ENCODE measurements at regions not wholly inside any gene's neighbourhood (a gene's known extent, or its start where the extent isn't known, plus 50 kb on each side); places are given as distances from the start of the nearest gene placed in this dataset.

DNA sequence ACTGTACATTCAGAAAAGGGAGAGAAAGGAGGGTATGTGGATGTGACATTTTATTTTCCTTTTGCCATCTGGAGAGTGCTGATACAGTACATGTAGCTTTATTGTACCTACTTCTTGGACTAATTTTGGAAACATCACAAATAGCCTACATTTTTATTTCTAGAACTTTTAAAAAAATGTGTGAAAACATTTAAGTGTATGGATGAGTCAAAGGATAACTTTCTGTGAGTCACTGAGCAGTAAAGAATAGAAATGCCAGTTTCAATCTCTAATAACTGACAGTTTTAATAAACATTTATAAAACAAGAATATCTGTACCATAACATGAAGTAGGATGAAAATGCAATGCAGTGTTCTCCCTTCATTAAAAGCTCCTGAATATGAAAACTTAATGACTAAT lies 374.4 kb upstream of the NWD2 start:
- no peaks in the 10 kb centered on the region for H3K9me3 ChIP-seq (replicated peaks in 1 of 2; ENCODE audit: control insufficient read depth in 2 of 2, insufficient read depth in 1 of 2, low read depth in 1 of 2, low read length in 2 of 2)
- no peaks in the 10 kb centered on the region for H3K36me3 ChIP-seq (replicated peaks in 1 of 2; ENCODE audit: control insufficient read depth in 2 of 2, insufficient read depth in 2 of 2, low read length in 2 of 2)
- H3K4ac ChIP-seq (ENCODE audit: low read length), result no peak overlapping the region
- no peak overlapping the region for H3K27ac ChIP-seq (replicated peaks; ENCODE audit: low read length)
- H3K9ac ChIP-seq (ENCODE audit: low read depth, low read length, poor library complexity), result no peak overlapping the region
- H2BK120ac ChIP-seq (ENCODE audit: low read depth, low read length), result no peak overlapping the region
- no peak overlapping the region for H2AFZ ChIP-seq (ENCODE audit: low read length)
- H3K27me3 ChIP-seq (ENCODE audit: control insufficient read depth in 3 of 3, insufficient read depth in 3 of 3, low read depth in 1 of 3, low read length in 3 of 3), result no peaks in the 10 kb centered on the region
- H2AK5ac ChIP-seq (ENCODE audit: low read depth, low read length), result no peak overlapping the region
- no peaks in the 10 kb centered on the region for H3K79me1 ChIP-seq (ENCODE audit: low read depth, low read length)
- H4K91ac ChIP-seq (ENCODE audit: low read depth, low read length, poor library complexity), result no peak overlapping the region
- H2BK12ac ChIP-seq (ENCODE audit: low read length), result no peak overlapping the region
- H3K4me1 ChIP-seq (ENCODE audit: control insufficient read depth in 2 of 2, insufficient read depth in 1 of 2, low read depth in 1 of 2, low read length in 2 of 2), result no peaks in the 10 kb centered on the region
- no peak overlapping the region for H2BK15ac ChIP-seq (ENCODE audit: low read length)
- H4K8ac ChIP-seq (ENCODE audit: low read depth, low read length), result no peak overlapping the region
- H3K4me2 ChIP-seq (ENCODE audit: insufficient read depth, low read length, poor library complexity, severe bottlenecking), result no peak overlapping the region
- no peak overlapping the region for H3K23ac ChIP-seq (ENCODE audit: low read depth, low read length, poor library complexity)
- no peak for DNase-seq (ENCODE audit: low spot score)
- no peak overlapping the region for H3K4me3 ChIP-seq (ENCODE audit: low read length in 2 of 2)
- no peak overlapping the region for H3K18ac ChIP-seq (ENCODE audit: low read length)
- H2BK5ac ChIP-seq (ENCODE audit: low read length), result no peak overlapping the region
- H3K14ac ChIP-seq (ENCODE audit: low read length), result no peak overlapping the region

DNA sequence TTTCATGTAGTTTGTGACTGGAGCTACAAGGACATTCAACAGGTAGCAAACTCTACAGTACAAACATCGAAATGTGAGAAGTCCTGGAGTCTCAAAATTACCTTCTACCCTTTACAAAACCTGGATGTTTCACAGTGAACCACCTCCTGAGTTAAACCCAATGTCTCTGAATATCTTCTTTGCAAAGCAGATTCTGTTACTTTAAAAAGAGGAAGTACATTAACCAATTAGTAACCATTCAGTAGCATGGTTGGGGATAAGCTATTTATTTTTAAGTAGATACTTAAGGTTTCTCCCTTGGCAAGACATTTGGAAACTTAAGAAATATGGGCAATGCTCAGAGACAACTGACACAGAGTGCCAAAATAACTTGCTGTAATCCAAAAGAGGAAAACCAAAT lies 371.9 kb upstream of the NWD2 start:
- H2AFZ ChIP-seq (ENCODE audit: low read length), result no peak overlapping the region
- WGBS, 2 donors (ENCODE audit: extremely low coverage in 2 of 2, insufficient read length in 2 of 2, insufficient replicate concordance in 1 of 2), result no CpG with 5 or more reads among the region's 1 CpG

DNA sequence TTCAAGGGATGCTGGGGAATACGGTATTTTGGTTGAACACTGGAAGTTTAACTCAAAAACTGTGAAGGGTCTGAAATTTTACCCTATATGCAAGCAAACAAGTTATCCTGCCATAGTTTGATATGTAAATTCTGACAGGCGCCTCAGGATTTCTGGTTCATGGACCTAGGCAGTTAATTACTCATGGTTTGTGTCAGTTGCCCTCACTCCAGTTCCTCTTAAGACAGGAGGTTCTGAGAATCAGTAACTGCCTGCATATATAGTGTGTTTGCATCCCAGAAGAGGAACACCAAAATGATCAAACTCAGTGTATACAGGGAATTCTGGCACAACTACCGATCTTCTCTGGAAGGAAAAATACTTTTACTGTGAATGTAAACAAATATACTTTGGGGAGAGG lies 360.4 kb upstream of the NWD2 start:
- H3K4ac ChIP-seq (ENCODE audit: low read length), result no peak overlapping the region
- H2AK5ac ChIP-seq (ENCODE audit: low read depth, low read length), result no peak overlapping the region

More for the DNA sequence above, 371.9 kb upstream of the NWD2 start:
- Histone ChIP-seq H3K9ac (ENCODE audit: low read depth, low read length, poor library complexity) (no peak overlapping the region), H3K27ac (replicated peaks; ENCODE audit: low read length) (no peak overlapping the region), H2BK15ac (ENCODE audit: low read length) (no peak overlapping the region), H3K4me1 (ENCODE audit: control insufficient read depth in 2 of 2, insufficient read depth in 1 of 2, low read depth in 1 of 2, low read length in 2 of 2) (no peaks in the 10 kb centered on the region), H3K4me3 (ENCODE audit: low read length in 2 of 2) (no peak overlapping the region), H3K27me3 (ENCODE audit: control insufficient read depth in 3 of 3, insufficient read depth in 3 of 3, low read depth in 1 of 3, low read length in 3 of 3) (no peaks in the 10 kb centered on the region), H3K23ac (ENCODE audit: low read depth, low read length, poor library complexity) (no peak overlapping the region), H2BK12ac (ENCODE audit: low read length) (no peak overlapping the region), H4K8ac (ENCODE audit: low read depth, low read length) (no peak overlapping the region), H3K36me3 (replicated peaks in 1 of 2; ENCODE audit: control insufficient read depth in 2 of 2, insufficient read depth in 2 of 2, low read length in 2 of 2) (no peaks in the 10 kb centered on the region), H3K4me2 (ENCODE audit: insufficient read depth, low read length, poor library complexity, severe bottlenecking) (no peak overlapping the region), H3K9me3 (replicated peaks in 1 of 2; ENCODE audit: control insufficient read depth in 2 of 2, insufficient read depth in 1 of 2, low read depth in 1 of 2, low read length in 2 of 2) (no peaks in the 10 kb centered on the region), H3K18ac (ENCODE audit: low read length) (no peak overlapping the region), H3K79me1 (ENCODE audit: low read depth, low read length) (no peaks in the 10 kb centered on the region), H3K4ac (ENCODE audit: low read length) (no peak overlapping the region), H2AK5ac (ENCODE audit: low read depth, low read length) (no peak overlapping the region), H2BK120ac (ENCODE audit: low read depth, low read length) (no peak overlapping the region), H2BK5ac (ENCODE audit: low read length) (no peak overlapping the region), H3K14ac (ENCODE audit: low read length) (no peak overlapping the region), H4K91ac (ENCODE audit: low read depth, low read length, poor library complexity) (no peak overlapping the region)
- DNase-seq (ENCODE audit: low spot score), result no peak

DNA sequence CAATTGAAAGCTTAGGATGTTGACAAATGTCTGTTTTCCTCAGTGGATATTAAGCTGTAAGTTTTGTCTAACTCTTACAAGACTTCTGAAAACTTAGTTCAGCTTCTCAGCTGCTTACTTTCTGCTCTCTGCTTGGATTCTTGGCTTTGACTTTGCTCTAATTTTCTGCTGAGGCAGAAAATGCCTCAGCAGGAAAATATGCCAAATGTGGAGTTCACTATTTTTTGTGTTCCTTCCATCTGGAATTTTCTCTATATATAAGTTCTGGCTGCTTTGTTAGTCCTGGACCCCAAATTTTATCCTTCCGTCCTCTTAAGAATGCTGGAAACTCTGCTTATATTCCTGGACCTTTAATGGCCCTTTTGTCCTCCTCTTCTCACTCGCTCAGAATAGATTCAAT lies 352.6 kb upstream of the NWD2 start:
- Histone ChIP-seq H2BK5ac (ENCODE audit: low read length) (no peak overlapping the region), H2AK5ac (ENCODE audit: low read depth, low read length) (no peak overlapping the region), H3K27ac (replicated peaks; ENCODE audit: low read length) (no peak overlapping the region), H3K4me1 (ENCODE audit: control insufficient read depth in 2 of 2, insufficient read depth in 1 of 2, low read depth in 1 of 2, low read length in 2 of 2) (no peaks in the 10 kb centered on the region), H2AFZ (ENCODE audit: low read length) (no peak overlapping the region), H2BK120ac (ENCODE audit: low read depth, low read length) (no peak overlapping the region), H3K18ac (ENCODE audit: low read length) (no peak overlapping the region), H2BK15ac (ENCODE audit: low read length) (no peak overlapping the region), H3K36me3 (replicated peaks in 1 of 2; ENCODE audit: control insufficient read depth in 2 of 2, insufficient read depth in 2 of 2, low read length in 2 of 2) (no peaks in the 10 kb centered on the region), H3K79me1 (ENCODE audit: low read depth, low read length) (no peaks in the 10 kb centered on the region), H2BK12ac (ENCODE audit: low read length) (no peak overlapping the region), H3K4me3 (ENCODE audit: low read length in 2 of 2) (no peak overlapping the region), H3K9me3 (replicated peaks in 1 of 2; ENCODE audit: control insufficient read depth in 2 of 2, insufficient read depth in 1 of 2, low read depth in 1 of 2, low read length in 2 of 2) (no peaks in the 10 kb centered on the region), H3K23ac (ENCODE audit: low read depth, low read length, poor library complexity) (no peak overlapping the region), H3K27me3 (ENCODE audit: control insufficient read depth in 3 of 3, insufficient read depth in 3 of 3, low read depth in 1 of 3, low read length in 3 of 3) (no peaks in the 10 kb centered on the region), H4K91ac (ENCODE audit: low read depth, low read length, poor library complexity) (no peak overlapping the region), H3K4ac (ENCODE audit: low read length) (no peak overlapping the region), H3K9ac (ENCODE audit: low read depth, low read length, poor library complexity) (no peak overlapping the region), H3K14ac (ENCODE audit: low read length) (no peak overlapping the region), H3K4me2 (ENCODE audit: insufficient read depth, low read length, poor library complexity, severe bottlenecking) (no peak overlapping the region), H4K8ac (ENCODE audit: low read depth, low read length) (no peak overlapping the region)
- no CpG with 5 or more reads among the region's 2 CpGs for WGBS, 2 donors (ENCODE audit: extremely low coverage in 2 of 2, insufficient read length in 2 of 2, insufficient replicate concordance in 1 of 2)
- no peak for DNase-seq (ENCODE audit: low spot score)

More for the DNA sequence above, 360.4 kb upstream of the NWD2 start:
- H3K4me2 ChIP-seq (ENCODE audit: insufficient read depth, low read length, poor library complexity, severe bottlenecking), result no peak overlapping the region
- no peak overlapping the region for H3K14ac ChIP-seq (ENCODE audit: low read length)
- H3K27ac ChIP-seq (replicated peaks; ENCODE audit: low read length), result no peak overlapping the region
- DNase-seq (ENCODE audit: low spot score), result no peak
- no CpG with 5 or more reads among the region's 3 CpGs for WGBS, 2 donors (ENCODE audit: extremely low coverage in 2 of 2, insufficient read length in 2 of 2, insufficient replicate concordance in 1 of 2)
- H3K79me1 ChIP-seq (ENCODE audit: low read depth, low read length), result no peaks in the 10 kb centered on the region
- no peak overlapping the region for H3K18ac ChIP-seq (ENCODE audit: low read length)
- no peak overlapping the region for H3K4me3 ChIP-seq (ENCODE audit: low read length in 2 of 2)
- H2AFZ ChIP-seq (ENCODE audit: low read length), result no peak overlapping the region
- H4K8ac ChIP-seq (ENCODE audit: low read depth, low read length), result no peak overlapping the region
- no peak overlapping the region for H2BK12ac ChIP-seq (ENCODE audit: low read length)
- no peaks in the 10 kb centered on the region for H3K9me3 ChIP-seq (replicated peaks in 1 of 2; ENCODE audit: control insufficient read depth in 2 of 2, insufficient read depth in 1 of 2, low read depth in 1 of 2, low read length in 2 of 2)
- H2BK15ac ChIP-seq (ENCODE audit: low read length), result no peak overlapping the region
- no peak overlapping the region for H2BK5ac ChIP-seq (ENCODE audit: low read length)
- H3K23ac ChIP-seq (ENCODE audit: low read depth, low read length, poor library complexity), result no peak overlapping the region
- H3K4me1 ChIP-seq (ENCODE audit: control insufficient read depth in 2 of 2, insufficient read depth in 1 of 2, low read depth in 1 of 2, low read length in 2 of 2), result no peaks in the 10 kb centered on the region
- H4K91ac ChIP-seq (ENCODE audit: low read depth, low read length, poor library complexity), result no peak overlapping the region
- H3K9ac ChIP-seq (ENCODE audit: low read depth, low read length, poor library complexity), result no peak overlapping the region
- no peaks in the 10 kb centered on the region for H3K36me3 ChIP-seq (replicated peaks in 1 of 2; ENCODE audit: control insufficient read depth in 2 of 2, insufficient read depth in 2 of 2, low read length in 2 of 2)
- no peak overlapping the region for H2BK120ac ChIP-seq (ENCODE audit: low read depth, low read length)
- H3K27me3 ChIP-seq (ENCODE audit: control insufficient read depth in 3 of 3, insufficient read depth in 3 of 3, low read depth in 1 of 3, low read length in 3 of 3), result no peaks in the 10 kb centered on the region
